HepG2 (cell line): ENCODE measurements at regions not wholly inside any gene's neighbourhood (a gene's known extent, or its start where the extent isn't known, plus 50 kb on each side); places are given as distances from the start of the nearest gene placed in this dataset.

ENCODE experiments used
- BHLHE40 ChIP-seq: IDR thresholded peaks from 2 replicates; pipeline ENCODE4 v1.6.1; 2011; ENCODE audit warnings: low read length, improper control_type of control experiment
- BRD4 ChIP-seq: sonication (generic); formaldehyde crosslinking; IDR thresholded peaks from 2 replicates; pipeline ENCODE4 v1.4.0; 2020; ENCODE audit warnings: missing genetic modification reagents
- CC2D1A ChIP-seq: sonication (generic); formaldehyde crosslinking; IDR thresholded peaks from 2 replicates; pipeline ENCODE4 v1.8.1; 2023; ENCODE audit warnings: mild to moderate bottlenecking, missing genetic modification reagents
- EED ChIP-seq: sonication (generic); formaldehyde crosslinking; IDR thresholded peaks from 2 replicates; pipeline ENCODE4 v1.5.0; 2020; ENCODE audit warnings: mild to moderate bottlenecking, missing genetic modification reagents
- JUND ChIP-seq: sonication (generic); formaldehyde crosslinking; IDR thresholded peaks from 2 replicates; pipeline ENCODE4 v1.8.0; 2022; ENCODE audit warnings: mild to moderate bottlenecking, missing genetic modification reagents
- KDM1A ChIP-seq: IDR thresholded peaks from 2 replicates; pipeline ENCODE4 v1.6.1; 2016; ENCODE audit warnings: missing compliant biosample characterization
- KLF6 ChIP-seq: IDR thresholded peaks from 2 replicates; pipeline ENCODE4 v1.8.0; 2016; ENCODE audit warnings: missing biosample characterization, missing genetic modification reagents
- SMC3 ChIP-seq: IDR thresholded peaks from 2 replicates; pipeline ENCODE4 v1.6.1; 2011; ENCODE audit warnings: low read length, improper control_type of control experiment
- ZBTB7A ChIP-seq: sonication (generic); formaldehyde crosslinking; IDR thresholded peaks from 2 replicates; pipeline ENCODE4 v1.8.0; 2022; ENCODE audit warnings: mild to moderate bottlenecking, missing genetic modification reagents
- ZNF24 ChIP-seq: fragments of 450-650 bp; IDR thresholded peaks from 2 replicates; pipeline ENCODE4 v1.6.1; 2017; ENCODE audit warnings: antibody characterized with exemption, mild to moderate bottlenecking
- ZNF589 ChIP-seq: sonication (generic); formaldehyde crosslinking; conservative IDR thresholded peaks from 2 replicates; pipeline ENCODE4 v1.8.0; 2022; ENCODE audit warnings: mild to moderate bottlenecking, moderate library complexity, missing genetic modification reagents
- ZNF619 ChIP-seq: sonication (generic); formaldehyde crosslinking; IDR thresholded peaks from 2 replicates; pipeline ENCODE4 v1.4.0; 2020; ENCODE audit warnings: mild to moderate bottlenecking, missing genetic modification reagents
- ZNF777 ChIP-seq: sonication (generic); formaldehyde crosslinking; IDR thresholded peaks from 2 replicates; pipeline ENCODE4 v1.4.0; 2020; ENCODE audit warnings: missing genetic modification reagents
- TF ChIP-seq, protein P1 (sequence below): sonication (generic); formaldehyde crosslinking; IDR thresholded peaks from 2 replicates; pipeline ENCODE4 v1.8.0; 2022; ENCODE audit warnings: mild to moderate bottlenecking, missing genetic modification reagents; ENCODE audit not compliant: insufficient replicate concordance

DNA sequence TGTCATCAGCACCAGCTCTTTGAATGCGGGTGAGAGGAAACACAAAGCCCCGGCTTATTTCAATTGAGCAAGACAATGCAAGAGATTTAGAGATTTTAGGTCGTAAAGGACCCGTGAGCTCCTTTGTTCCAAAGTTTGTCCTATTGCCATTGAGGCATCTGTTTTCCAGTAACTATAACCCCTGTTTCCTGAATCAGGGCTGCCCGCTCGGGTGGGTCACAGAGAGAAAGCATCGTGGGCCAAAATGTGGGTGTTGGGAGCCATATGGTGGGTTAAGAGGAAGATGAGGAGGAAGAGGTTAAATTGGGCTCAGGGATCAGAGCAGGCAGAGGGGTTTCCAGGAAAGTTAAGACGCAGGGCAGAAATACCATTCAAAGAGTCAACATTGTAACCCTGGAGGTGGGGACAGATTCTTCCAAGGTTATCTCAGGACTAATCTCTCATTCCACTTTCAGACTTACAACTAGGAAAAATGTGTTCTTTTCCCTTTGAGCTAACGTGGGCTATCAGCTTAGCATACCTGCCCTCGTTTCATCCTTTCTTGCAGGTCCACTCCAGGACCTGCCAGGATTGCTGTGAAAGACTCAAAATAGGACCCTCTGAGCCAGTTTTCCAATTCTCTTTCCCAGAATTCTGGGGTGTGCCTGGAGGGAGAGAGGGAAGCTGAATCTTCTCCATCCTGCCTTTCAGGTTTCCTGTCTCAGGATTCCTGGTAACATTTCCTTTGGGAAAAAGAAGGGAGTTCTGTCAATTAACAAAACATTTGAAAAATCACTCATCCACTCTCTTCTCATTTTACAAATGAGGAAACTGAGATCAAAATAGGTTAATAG, 95.5 kb upstream of the TAF11L2 start:
- TF ChIP-seq ZNF589 (CRISPR knock-in tag) (no peak), ZBTB7A (CRISPR knock-in tag) (no peak), JUND (CRISPR knock-in tag) (no peak), KLF6 (CRISPR knock-in tag) (no peak), BRD4 (CRISPR knock-in tag) (no peak), EED (no peak), CC2D1A (no peak), ZNF619 (CRISPR knock-in tag) (no peak), SMC3 (no peak), BHLHE40 (no peak), ZNF777 (CRISPR knock-in tag) (no peak), KDM1A (CRISPR knock-in tag) (no peak), ZNF24 (no peak)
- TF ChIP-seq, protein P1, sequence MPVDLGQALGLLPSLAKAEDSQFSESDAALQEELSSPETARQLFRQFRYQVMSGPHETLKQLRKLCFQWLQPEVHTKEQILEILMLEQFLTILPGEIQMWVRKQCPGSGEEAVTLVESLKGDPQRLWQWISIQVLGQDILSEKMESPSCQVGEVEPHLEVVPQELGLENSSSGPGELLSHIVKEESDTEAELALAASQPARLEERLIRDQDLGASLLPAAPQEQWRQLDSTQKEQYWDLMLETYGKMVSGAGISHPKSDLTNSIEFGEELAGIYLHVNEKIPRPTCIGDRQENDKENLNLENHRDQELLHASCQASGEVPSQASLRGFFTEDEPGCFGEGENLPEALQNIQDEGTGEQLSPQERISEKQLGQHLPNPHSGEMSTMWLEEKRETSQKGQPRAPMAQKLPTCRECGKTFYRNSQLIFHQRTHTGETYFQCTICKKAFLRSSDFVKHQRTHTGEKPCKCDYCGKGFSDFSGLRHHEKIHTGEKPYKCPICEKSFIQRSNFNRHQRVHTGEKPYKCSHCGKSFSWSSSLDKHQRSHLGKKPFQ (CRISPR knock-in tag) = no peak
